ENCODE measurements at regions not wholly inside any gene's neighbourhood (a gene's known extent, or its start where the extent isn't known, plus 50 kb on each side); places are given as distances from the start of the nearest gene placed in this dataset.

GRCh38 chr10:43959364-43960134 lies 310.9 kb upstream of the ZNF32 start:
- no peak for DNase-seq (ENCODE audit: low read depth in 2 of 2)

- no peak for DNase-seq (ENCODE audit: low read depth in 2 of 2)
Observed at GRCh38 chr10:43958964-43959363, 310.3 kb upstream of the ZNF32 start.

GRCh38 chr10:43958071-43958432 lies 309.4 kb upstream of the ZNF32 start:
- no peak for DNase-seq (ENCODE audit: low read depth in 2 of 2)

GRCh38 chr10:43957267-43958070 lies 308.8 kb upstream of the ZNF32 start:
- DNase-seq (ENCODE audit: low read depth in 2 of 2): no peak

- DNase-seq (ENCODE audit: low read depth in 2 of 2): no peak
Observed at GRCh38 chr10:43955978-43956377, 307.3 kb upstream of the ZNF32 start.

GRCh38 chr10:43955002-43955596 lies 306.4 kb upstream of the ZNF32 start:
- DNase-seq (ENCODE audit: low read depth in 2 of 2): no peak

- no peak for DNase-seq (ENCODE audit: low read depth in 2 of 2)
Observed at GRCh38 chr10:43953672-43954071, 305.0 kb upstream of the ZNF32 start.

GRCh38 chr10:43952760-43953159 lies 304.1 kb upstream of the ZNF32 start:
- no peak for DNase-seq (ENCODE audit: low read depth in 2 of 2)

- DNase-seq (ENCODE audit: low read depth in 2 of 2): no peak
Observed at GRCh38 chr10:43949351-43949750, 300.7 kb upstream of the ZNF32 start.

GRCh38 chr10:43946445-43946844 lies 297.8 kb upstream of the ZNF32 start:
- DNase-seq (ENCODE audit: low read depth in 2 of 2): no peak

- DNase-seq (ENCODE audit: low read depth in 2 of 2): no peak
Observed at GRCh38 chr10:43945908-43946307, 297.2 kb upstream of the ZNF32 start.

GRCh38 chr10:43945094-43945730 lies 296.5 kb upstream of the ZNF32 start:
- DNase-seq (ENCODE audit: low read depth in 2 of 2): no peak

- no peak for DNase-seq (ENCODE audit: low read depth in 2 of 2)
Observed at GRCh38 chr10:43944381-43945093, 295.9 kb upstream of the ZNF32 start.

- DNase-seq (ENCODE audit: low read depth in 2 of 2): no peak
Observed at GRCh38 chr10:43943818-43944360, 295.2 kb upstream of the ZNF32 start.

- no peak for DNase-seq (ENCODE audit: low read depth in 2 of 2)
Observed at GRCh38 chr10:43943119-43943817, 294.6 kb upstream of the ZNF32 start.

- DNase-seq (ENCODE audit: low read depth in 2 of 2): no peak
Observed at GRCh38 chr10:43942096-43942850, 293.6 kb upstream of the ZNF32 start.

GRCh38 chr10:43940898-43941837 lies 292.5 kb upstream of the ZNF32 start:
- DNase-seq (ENCODE audit: low read depth in 2 of 2): no peak

GRCh38 chr10:43939939-43940820 lies 291.5 kb upstream of the ZNF32 start:
- DNase-seq (ENCODE audit: low read depth in 2 of 2): no peak
